ENCODE measurements at regions not wholly inside any gene's neighbourhood (a gene's known extent, or its start where the extent isn't known, plus 50 kb on each side); places are given as distances from the start of the nearest gene placed in this dataset.

GRCh38 chr7:17631061-17631460, 309.2 kb downstream of the SNX13 start:
- TF ChIP-seq CTCF (conservative IDR thresholded peaks at IDR 0.05) (no peak), ZFX (IDR thresholded peaks at IDR 0.05) (no peak)
- H3K27ac ChIP-seq = no peak overlapping the region

- no peak overlapping the region for H3K27ac ChIP-seq
- TF ChIP-seq CTCF (conservative IDR thresholded peaks at IDR 0.05) (no peak), ZFX (IDR thresholded peaks at IDR 0.05) (no peak)
Observed at GRCh38 chr7:17632384-17632783, 307.9 kb downstream of the SNX13 start.

GRCh38 chr7:17633067-17633466, 307.2 kb downstream of the SNX13 start:
- H3K27ac ChIP-seq = no peak overlapping the region
- TF ChIP-seq CTCF (conservative IDR thresholded peaks at IDR 0.05) (no peak), ZFX (IDR thresholded peaks at IDR 0.05) (no peak)

GRCh38 chr7:17638727-17639126, 301.6 kb downstream of the SNX13 start:
- TF ChIP-seq ZFX (IDR thresholded peaks at IDR 0.05) (no peak), CTCF (conservative IDR thresholded peaks at IDR 0.05) (no peak)
- H3K27ac ChIP-seq = no peak overlapping the region

- H3K27ac ChIP-seq = no peak overlapping the region
- peak; percentile 89 for TF ChIP-seq CTCF (conservative IDR thresholded peaks at IDR 0.05)
- no peak for TF ChIP-seq ZFX (IDR thresholded peaks at IDR 0.05)
Observed at GRCh38 chr7:17640730-17641377, 299.4 kb downstream of the SNX13 start.

GRCh38 chr7:17645500-17645899, 294.8 kb downstream of the SNX13 start:
- no peak overlapping the region for H3K27ac ChIP-seq
- TF ChIP-seq ZFX (IDR thresholded peaks at IDR 0.05) (no peak), CTCF (conservative IDR thresholded peaks at IDR 0.05) (no peak)

GRCh38 chr7:17646253-17646956, 293.9 kb downstream of the SNX13 start:
- TF ChIP-seq ZFX (IDR thresholded peaks at IDR 0.05) (no peak), CTCF (conservative IDR thresholded peaks at IDR 0.05) (peak; percentile 58)
- no peak overlapping the region for H3K27ac ChIP-seq
